ENCODE measurements at regions not wholly inside any gene's neighbourhood (a gene's known extent, or its start where the extent isn't known, plus 50 kb on each side); places are given as distances from the start of the nearest gene placed in this dataset.
"Not testable (repeated sequence)": the region's sequence is repeated elsewhere in the genome, so short reads cannot be mapped to it uniquely, and the experiment has no call there.

GRCh38 chrX:141066263-141066662 is 63.9 kb downstream of the SPANXB1 start:
- H3K4me1 ChIP-seq (ENCODE audit: low read depth); intact Hi-C loops (cut with DNase I, micrococcal nuclease); DNase-seq; H3K36me3 ChIP-seq (ENCODE audit: low read depth); H3K4me3 ChIP-seq; ATAC-seq; H3K9me3 ChIP-seq: not testable (repeated sequence)

GRCh38 chrX:141084130-141084529 is 81.7 kb downstream of the SPANXB1 start:
- H3K36me3 ChIP-seq (ENCODE audit: low read depth); H3K9me3 ChIP-seq; H3K4me3 ChIP-seq; H3K4me1 ChIP-seq (ENCODE audit: low read depth); intact Hi-C loops (cut with DNase I, micrococcal nuclease); ATAC-seq: not testable (repeated sequence)
- DNase-seq, result peak in 1 of 3 donors; percentile 0

- H3K36me3 ChIP-seq (ENCODE audit: low read depth); H3K9me3 ChIP-seq; ATAC-seq; intact Hi-C loops (cut with DNase I, micrococcal nuclease); H3K4me1 ChIP-seq (ENCODE audit: low read depth); H3K4me3 ChIP-seq; DNase-seq: not testable (repeated sequence)
These were observed 73.0 kb downstream of the LDOC1 start for GRCh38 chrX:141103784-141104523.

- H3K4me1 ChIP-seq (ENCODE audit: low read depth); ATAC-seq; DNase-seq; intact Hi-C loops (cut with DNase I, micrococcal nuclease); H3K9me3 ChIP-seq; H3K4me3 ChIP-seq; H3K36me3 ChIP-seq (ENCODE audit: low read depth): not testable (repeated sequence)
These were observed 65.7 kb downstream of the LDOC1 start for GRCh38 chrX:141111209-141111608.

Measured in mucosa of descending colon (tissue), 3 donors.